ENCODE measurements at regions not wholly inside any gene's neighbourhood (a gene's known extent, or its start where the extent isn't known, plus 50 kb on each side); places are given as distances from the start of the nearest gene placed in this dataset.
"Not testable (repeated sequence)": the region's sequence is repeated elsewhere in the genome, so short reads cannot be mapped to it uniquely, and the experiment has no call there.

DNA sequence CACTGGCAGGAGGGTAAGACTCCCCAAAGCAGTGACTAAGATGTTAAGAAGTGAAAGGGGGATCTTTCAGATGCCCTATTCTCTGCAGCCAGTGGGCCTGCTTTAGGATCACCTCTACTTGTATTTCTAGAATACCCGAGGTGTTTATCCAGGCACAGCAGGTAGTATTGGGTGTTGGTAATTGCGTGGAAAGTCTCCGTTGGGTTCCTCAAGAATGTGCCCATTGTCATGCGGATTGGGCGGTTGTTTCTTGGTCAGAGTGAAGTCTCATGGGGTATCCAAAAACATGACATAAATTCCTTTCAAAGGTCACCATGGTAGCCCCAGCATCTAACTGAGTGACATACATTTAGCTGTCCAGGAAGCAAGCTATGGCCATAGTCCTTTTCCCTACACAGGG, 308.8 kb downstream of the RPIA start:
- DNase-seq (ENCODE audit: low read depth): no peak

DNA sequence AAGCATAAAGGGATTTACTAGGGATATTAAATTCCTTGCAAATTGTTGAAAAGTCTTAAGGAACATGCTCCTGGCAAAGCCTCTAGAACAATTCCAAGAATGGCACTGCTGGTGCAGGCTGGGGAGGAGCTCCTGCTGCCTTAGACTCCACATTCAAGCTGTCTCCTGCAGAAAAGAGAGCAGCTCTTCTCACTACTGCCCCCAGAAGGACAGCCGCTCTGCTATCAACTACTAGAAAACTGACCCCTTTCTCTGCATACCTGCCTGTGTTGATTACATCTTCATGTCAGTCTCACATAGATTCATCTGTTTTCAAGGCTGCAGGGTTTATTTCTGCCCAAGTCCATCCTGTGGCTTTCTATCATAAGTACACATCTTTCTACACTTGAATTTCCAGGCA, 312.8 kb downstream of the RPIA start:
- not testable (repeated sequence) for DNase-seq (ENCODE audit: low read depth)

DNA sequence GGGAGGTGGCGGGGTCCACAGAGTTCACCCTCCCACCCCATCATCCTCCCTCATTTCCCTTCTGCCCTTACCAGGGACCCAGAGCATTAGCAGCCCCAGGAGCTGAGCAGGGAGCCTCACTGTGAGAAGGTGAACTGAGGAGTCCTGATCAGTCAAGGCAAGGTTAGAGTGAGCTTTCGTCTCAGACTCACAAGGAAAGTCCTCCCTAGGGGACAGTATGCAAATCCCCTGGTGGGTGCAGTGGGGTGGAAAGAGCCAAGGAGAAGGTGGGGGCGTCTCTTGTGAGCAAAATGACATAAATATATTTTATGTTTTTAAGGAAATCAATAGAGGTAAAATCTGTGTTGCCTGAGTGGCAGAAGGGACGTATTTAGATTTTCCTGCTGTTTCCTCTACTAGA, 329.1 kb downstream of the RPIA start:
- not testable (repeated sequence) for DNase-seq (ENCODE audit: low read depth)

DNA sequence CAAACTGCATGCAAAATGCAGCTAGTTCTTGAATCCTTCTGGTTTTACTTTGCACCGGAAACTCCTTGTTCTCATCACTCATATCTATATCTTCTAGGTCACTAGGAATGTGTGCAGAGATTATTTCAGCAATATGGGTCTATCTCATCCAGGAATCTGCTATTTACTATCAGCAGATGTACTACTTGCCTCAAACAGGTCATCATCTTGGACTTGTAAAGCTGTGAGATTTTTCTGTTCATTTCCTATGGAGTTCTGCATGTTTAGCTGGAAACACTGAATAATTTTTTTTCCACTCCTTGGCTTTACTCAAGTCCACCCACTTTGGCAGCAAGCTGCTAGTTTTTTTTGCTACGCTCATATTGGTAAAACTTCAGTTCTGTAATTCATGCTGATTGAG, 334.8 kb downstream of the RPIA start:
- DNase-seq (ENCODE audit: low read depth): not testable (repeated sequence)

- DNase-seq (ENCODE audit: low read depth): not testable (repeated sequence)
Measured at GRCh38 chr2:89027115-89027514, 335.6 kb downstream of the RPIA start.

- DNase-seq (ENCODE audit: low read depth): not testable (repeated sequence)
Measured at GRCh38 chr2:89027536-89027935, 336.1 kb downstream of the RPIA start.

- not testable (repeated sequence) for DNase-seq (ENCODE audit: low read depth)
Measured at GRCh38 chr2:89029257-89029656, 337.8 kb downstream of the RPIA start.

- DNase-seq (ENCODE audit: low read depth): not testable (repeated sequence)
Measured at GRCh38 chr2:89048138-89049066, 356.9 kb downstream of the RPIA start.

GRCh38 chr2:89058616-89059015, 367.1 kb downstream of the RPIA start:
- not testable (repeated sequence) for DNase-seq (ENCODE audit: low read depth)

GRCh38 chr2:89061174-89061573, 369.7 kb downstream of the RPIA start:
- DNase-seq (ENCODE audit: low read depth): not testable (repeated sequence)

GRCh38 chr2:89076771-89077170, 385.3 kb downstream of the RPIA start:
- DNase-seq (ENCODE audit: low read depth): not testable (repeated sequence)

DNA sequence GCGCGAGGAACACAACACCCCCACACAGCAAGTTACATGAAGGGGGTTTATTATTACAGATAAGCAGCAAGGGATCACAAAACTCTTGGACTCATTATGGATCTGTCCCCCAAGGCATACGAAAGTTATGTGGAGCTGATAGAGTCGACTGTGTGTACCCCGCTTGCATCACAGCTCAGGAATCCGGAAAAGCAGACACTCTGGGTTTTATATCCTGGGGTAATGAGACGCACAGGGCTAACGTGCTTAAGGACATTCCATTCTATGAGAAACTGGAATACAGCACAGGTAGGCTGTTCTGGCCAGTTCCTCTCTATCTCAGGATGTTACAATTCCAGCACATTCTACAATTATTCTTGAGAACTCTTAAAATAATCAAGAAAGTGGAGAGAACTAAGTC, 401.4 kb downstream of the RPIA start:
- not testable (repeated sequence) for DNase-seq (ENCODE audit: low read depth)

DNA sequence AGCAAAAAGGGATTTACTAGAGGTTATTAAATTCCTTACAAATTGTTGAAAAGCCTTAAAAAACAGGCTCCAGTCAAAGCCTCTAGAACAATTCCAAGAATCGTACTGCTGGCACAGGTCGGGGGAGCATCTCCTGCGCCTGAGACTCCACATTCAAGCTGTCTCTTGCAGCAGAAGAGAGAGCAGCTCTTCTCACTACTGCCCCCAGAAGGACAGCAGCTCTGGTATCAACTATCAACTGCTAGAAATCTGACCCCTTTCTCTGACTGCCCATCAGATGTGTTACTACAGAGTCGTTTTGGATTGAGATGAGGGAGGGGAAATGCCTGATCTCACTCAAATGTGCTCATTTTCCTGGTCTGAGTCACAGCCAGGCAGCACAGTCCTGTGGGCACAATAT, 403.6 kb downstream of the RPIA start:
- not testable (repeated sequence) for DNase-seq (ENCODE audit: low read depth)

GRCh38 chr2:89102587-89102986, 411.1 kb downstream of the RPIA start:
- DNase-seq (ENCODE audit: low read depth): not testable (repeated sequence)

DNA sequence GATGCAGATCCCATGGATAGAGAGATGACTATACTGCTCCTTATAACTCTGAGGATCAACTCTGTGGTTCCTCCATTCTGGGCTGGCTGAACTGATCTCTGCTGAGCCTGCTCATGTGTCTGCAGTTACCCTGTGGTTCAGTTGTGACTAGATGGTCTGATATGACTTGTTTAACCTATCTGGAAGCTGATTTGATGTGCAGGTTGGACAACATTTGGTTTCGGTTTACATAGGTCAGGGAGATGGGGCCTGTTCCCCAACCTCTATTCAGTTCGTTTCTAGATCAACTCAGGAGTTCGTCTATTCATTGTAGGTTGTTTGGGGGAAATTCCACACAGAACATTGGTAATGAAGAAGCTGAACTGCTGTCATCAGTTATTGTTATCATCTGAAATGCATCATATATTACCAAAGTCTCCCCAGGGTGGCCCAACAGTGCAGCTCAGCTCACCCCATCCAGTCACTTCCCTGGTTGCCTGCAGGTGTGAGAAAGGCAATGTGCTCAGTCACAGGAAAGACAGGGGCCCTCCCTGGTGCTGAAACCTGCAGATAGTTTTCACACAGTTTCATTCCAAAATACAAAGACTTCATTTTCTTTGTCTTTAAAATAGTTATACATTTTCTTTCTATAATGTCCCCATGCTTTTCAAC, 415.0 kb downstream of the RPIA start:
- DNase-seq (ENCODE audit: low read depth): not testable (repeated sequence)

GRCh38 chr2:89112434-89112833, 421.0 kb downstream of the RPIA start:
- not testable (repeated sequence) for DNase-seq (ENCODE audit: low read depth)

DNA sequence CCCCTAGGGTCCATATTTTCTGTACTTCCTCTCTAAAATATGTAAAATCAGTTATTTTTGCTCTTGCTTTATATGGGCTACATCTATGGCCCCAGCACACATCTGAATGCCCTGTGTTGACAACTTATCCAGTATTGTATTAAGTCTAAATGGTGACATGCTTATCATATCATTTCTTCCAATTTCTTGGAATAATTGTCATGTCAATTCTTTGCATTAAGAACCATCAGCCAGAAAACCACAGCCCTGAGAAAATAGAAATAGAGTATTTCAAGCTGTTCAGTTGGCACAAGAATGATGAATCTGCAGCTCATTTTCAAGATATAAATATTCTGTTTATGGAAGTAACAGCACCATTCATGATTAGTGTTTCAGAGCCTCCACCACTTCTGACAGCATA, 421.8 kb downstream of the RPIA start:
- DNase-seq (ENCODE audit: low read depth): not testable (repeated sequence)

GRCh38 chr2:89129440-89129839, 438.0 kb downstream of the RPIA start:
- not testable (repeated sequence) for DNase-seq (ENCODE audit: low read depth)

DNA sequence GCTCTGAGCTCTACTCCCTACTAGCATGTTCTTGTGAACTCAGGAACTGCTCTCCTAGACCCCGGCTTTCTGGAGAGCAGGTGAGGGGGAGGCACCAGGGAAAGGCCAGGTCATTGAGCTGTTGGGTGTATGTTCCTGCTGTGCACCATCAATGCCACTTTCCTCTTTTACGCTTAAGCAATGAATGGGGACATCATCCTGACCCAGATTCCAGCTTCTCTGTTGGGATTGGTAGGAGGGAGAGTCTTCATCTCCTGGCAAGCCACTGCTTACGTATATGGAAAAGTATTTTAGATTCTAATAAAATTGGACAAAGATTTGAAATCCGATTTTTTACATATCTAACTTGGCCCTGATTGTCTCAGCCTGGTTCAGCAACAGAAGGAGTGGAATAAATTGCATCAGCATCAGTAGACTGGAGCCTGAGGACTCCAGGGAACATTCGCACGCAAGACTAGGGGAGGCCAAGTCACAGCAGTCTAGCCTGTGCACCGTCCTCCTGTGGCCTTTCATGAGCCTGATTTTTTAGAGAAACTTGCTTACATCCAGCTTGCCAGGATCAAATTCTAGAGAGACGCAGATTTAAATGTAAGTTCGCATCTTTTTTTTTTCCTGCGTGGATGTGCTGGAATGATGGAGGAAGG, 439.3 kb downstream of the RPIA start:
- DNase-seq (ENCODE audit: low read depth): not testable (repeated sequence)

DNA sequence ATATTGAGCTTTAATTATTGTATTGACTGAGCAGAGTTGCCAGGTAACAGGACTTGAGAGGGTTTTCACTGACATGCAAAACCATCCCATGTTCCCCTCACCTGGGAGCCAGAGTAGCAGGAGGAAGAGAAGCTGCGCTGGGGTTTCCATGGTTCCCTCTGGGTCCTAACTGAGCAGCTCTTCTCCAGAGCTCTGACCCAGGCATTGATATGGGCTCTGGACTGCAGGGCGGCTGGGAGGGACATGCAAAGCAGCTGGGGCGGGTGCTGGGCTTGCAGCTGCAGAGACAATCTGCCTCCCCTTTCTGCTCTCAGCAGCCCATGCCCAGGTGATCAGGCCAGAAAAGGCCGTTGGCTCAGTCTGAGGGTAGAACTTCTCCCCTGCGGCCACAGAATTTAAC, 451.5 kb downstream of the RPIA start:
- DNase-seq (ENCODE audit: low read depth): not testable (repeated sequence)

- not testable (repeated sequence) for DNase-seq (ENCODE audit: low read depth)
Measured at GRCh38 chr2:89145342-89145741, 453.9 kb downstream of the RPIA start.

- not testable (repeated sequence) for DNase-seq (ENCODE audit: low read depth)
Measured at GRCh38 chr2:89148256-89148655, 456.8 kb downstream of the RPIA start.

DNA sequence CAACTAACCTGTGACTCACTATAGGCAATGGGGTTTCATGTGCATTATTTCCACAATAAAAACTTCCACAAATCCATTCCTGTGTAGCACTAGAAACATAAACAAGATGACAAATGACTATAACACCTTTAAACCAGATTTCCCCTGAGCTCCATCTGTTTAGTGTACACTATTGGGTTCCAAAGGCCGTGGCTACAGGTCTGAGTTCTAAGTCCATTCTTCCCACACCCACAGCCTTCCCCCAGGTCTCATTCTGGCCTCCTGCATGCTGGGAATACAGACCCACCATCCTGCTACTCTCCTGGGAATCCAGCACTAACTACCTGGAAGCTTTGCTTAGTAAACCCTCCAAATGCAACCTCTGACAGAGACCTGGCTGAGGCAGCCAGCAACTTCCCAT, 460.2 kb downstream of the RPIA start:
- DNase-seq (ENCODE audit: low read depth): not testable (repeated sequence)

Measured in activated T-cell treated with anti-CD3 and anti-CD28 coated beads for 48 hours (primary cell).